Subcutaneous abdominal adipose tissue (tissue), 5 donors: ENCODE measurements at regions not wholly inside any gene's neighbourhood (a gene's known extent, or its start where the extent isn't known, plus 50 kb on each side); places are given as distances from the start of the nearest gene placed in this dataset.
"Not testable (repeated sequence)": the region's sequence is repeated elsewhere in the genome, so short reads cannot be mapped to it uniquely, and the experiment has no call there.

Experiments
- H3K27ac ChIP-seq: one replicate; pipeline ENCODE4 v1.7.0; 2013; ENCODE audit warnings: low read depth, mild to moderate bottlenecking, inconsistent platforms, low read length, moderate library complexity
- H3K27me3 ChIP-seq, 5 donors: one replicate each; pipeline ENCODE4 v1.7.0; 2013; ENCODE audit warnings: low read length in 5 of 5, inconsistent platforms in 1 of 5; ENCODE audit not compliant: control insufficient read depth in 5 of 5, insufficient read depth in 4 of 5
- H3K36me3 ChIP-seq, 5 donors: one replicate each; pipeline ENCODE4 v1.7.0; 2013; ENCODE audit warnings: low read length in 5 of 5; ENCODE audit not compliant: control insufficient read depth in 5 of 5, insufficient read depth in 5 of 5
- H3K4me1 ChIP-seq, 5 donors: one replicate each; pipeline ENCODE4 v1.7.0; 2013; ENCODE audit warnings: low read length in 5 of 5, mild to moderate bottlenecking in 3 of 5, moderate library complexity in 1 of 5; ENCODE audit not compliant: control insufficient read depth in 5 of 5, insufficient read depth in 5 of 5
- H3K4me3 ChIP-seq, 5 donors: one replicate each; pipeline ENCODE4 v1.7.0; 2013; ENCODE audit warnings: low read length in 5 of 5, low read depth in 1 of 5
- H3K9ac ChIP-seq, 5 donors: one replicate each; pipeline ENCODE4 v1.7.0; 2013; ENCODE audit warnings: low read length in 5 of 5, mild to moderate bottlenecking in 4 of 5, moderate library complexity in 3 of 5
- H3K9me3 ChIP-seq, 5 donors: one replicate each; pipeline ENCODE4 v1.7.0; 2013; ENCODE audit warnings: low read length in 5 of 5; ENCODE audit not compliant: control insufficient read depth in 5 of 5
- donor health status: healthy.
- donor health status: healthy.
- donor health status: healthy.
- donor health status: healthy.
- donor health status: healthy.

DNA sequence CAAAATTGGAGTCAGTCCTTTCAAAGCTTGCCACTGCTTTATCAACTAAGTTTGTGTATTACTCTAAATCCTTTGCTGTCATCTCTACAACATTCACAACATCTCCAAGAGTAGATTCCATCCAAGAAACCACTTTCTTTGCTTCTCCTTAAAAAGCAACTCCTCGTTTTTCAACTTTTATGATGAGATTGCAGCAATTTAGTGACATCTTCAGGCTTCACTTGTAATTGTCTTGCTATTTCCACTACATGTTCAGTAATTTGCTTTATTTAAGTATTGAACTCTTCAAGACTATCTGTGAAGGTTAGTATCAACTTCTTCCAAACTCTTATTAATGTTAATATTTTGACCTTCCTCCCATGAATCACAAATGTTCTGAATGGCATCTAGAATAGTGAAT is 747.9 kb downstream of the TMTC2 start:
- H3K27me3 ChIP-seq = no peaks in the 10 kb centered on the region
- no peak overlapping the region for H3K27ac ChIP-seq
- no peaks in the 10 kb centered on the region for H3K36me3 ChIP-seq
- H3K4me1 ChIP-seq = no peaks in the 10 kb centered on the region
- H3K9me3 ChIP-seq = no peaks in the 10 kb centered on the region
- no peak overlapping the region for H3K4me3 ChIP-seq
- H3K9ac ChIP-seq = no peak overlapping the region

DNA sequence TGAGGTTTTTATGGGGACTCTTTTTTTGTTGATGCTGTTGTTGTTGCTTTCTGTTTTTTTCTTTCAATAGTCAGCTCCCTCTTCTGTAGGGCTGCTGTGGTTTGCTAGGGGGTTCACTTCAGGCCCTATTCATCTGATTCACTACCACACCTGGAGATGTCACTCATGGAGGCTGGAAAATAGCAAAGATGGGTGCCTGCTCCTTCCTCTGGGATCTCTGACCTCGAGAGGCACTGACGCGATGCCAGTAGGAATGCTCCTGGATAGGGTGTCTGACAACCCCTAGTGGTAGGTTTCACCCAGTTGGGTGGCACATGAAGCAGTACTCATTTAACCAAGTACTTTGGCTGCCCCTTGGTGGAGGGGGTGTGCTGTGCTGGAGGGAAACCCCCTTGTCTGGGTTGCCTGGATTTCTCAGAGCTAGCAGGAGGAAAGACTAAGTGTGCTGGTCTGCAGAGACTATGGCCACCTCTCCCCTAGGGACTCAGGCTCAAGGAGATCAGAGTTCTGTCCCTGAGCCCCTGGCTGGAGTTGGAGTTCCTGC is 745.5 kb downstream of the TMTC2 start:
- no peak overlapping the region for H3K9ac ChIP-seq
- H3K4me3 ChIP-seq = no peak overlapping the region
- H3K27ac ChIP-seq = no peak overlapping the region
- H3K4me1 ChIP-seq = no peaks in the 10 kb centered on the region
- H3K9me3 ChIP-seq = peaks cover 0 to 3% (median 0%) of the 10 kb centered on the region in 5 donors
- no peaks in the 10 kb centered on the region for H3K27me3 ChIP-seq
- H3K36me3 ChIP-seq = no peaks in the 10 kb centered on the region

DNA sequence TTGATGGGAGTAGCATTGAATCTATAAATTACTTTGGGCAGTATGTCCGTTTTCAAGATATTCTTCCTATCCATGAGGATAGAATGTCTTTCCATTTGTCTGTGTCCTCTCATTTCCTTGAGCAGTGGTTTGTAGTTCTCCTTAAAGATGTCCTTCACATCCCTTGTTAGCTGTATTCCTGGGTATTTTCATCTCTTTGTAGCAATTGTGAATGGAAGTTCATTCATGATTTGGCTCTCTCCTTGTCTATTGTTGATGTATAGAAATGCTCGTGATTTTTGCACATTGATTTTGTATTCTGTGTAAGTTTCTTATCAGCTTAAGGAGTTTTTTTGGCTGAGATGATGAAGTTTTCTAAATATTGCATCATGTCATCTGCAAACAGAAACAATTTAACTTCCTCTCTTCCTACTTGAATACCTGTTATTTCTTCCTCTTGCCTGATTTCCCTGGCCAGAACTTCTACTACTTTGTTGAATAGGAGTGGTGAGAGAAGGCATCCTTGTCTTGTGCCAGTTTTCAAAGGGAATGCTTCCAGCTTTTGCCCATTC is 741.0 kb downstream of the TMTC2 start:
- H3K9ac ChIP-seq, H3K27me3 ChIP-seq, H3K27ac ChIP-seq, H3K4me3 ChIP-seq, H3K36me3 ChIP-seq, H3K9me3 ChIP-seq, H3K4me1 ChIP-seq: not testable (repeated sequence)

DNA sequence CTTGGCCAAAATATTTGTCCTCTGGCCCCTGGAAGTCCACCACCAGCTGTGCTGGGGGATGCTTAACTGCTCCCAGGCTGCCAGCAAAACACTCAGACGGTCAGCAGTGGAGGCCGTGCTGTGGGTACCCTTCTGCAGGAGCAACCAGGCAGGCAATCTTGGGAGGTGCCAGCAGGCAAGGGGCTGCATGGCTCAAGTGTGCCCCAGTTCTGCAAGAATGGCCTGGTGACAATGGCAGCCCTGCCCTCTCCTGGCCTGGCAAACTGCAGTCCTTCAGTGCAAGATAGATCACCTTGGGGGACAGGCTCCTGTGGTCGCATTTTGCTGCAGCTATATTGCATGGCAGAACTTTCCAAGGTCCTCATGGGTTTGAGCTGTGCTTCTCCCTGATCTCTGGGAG is 728.3 kb downstream of the TMTC2 start:
- H3K27ac ChIP-seq = no peak overlapping the region
- H3K36me3 ChIP-seq = no peaks in the 10 kb centered on the region

DNA sequence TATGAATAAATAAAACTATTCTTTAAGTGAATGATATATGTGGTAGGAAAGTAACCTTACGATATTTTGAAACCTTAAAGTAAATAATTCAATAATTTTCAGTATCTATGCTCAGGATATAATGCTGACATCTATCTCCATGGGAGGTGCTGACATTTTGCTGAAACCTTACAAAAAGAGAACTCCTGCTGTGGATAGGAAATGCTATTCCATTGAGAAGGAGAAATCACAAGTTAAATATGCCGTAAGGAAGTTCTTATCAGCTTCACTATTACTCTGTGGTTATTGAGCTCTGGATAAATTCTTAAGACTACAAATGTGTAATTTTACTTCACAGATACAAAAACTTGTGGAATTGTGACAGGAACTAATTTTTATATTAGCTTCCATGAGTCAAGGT is 722.1 kb downstream of the TMTC2 start:
- H3K9me3 ChIP-seq = peaks cover 0 to 2% (median 0%) of the 10 kb centered on the region in 5 donors
- H3K27me3 ChIP-seq = no peaks in the 10 kb centered on the region
- no peak overlapping the region for H3K4me3 ChIP-seq
- H3K9ac ChIP-seq = no peak overlapping the region
- no peak overlapping the region for H3K27ac ChIP-seq
- H3K36me3 ChIP-seq = no peaks in the 10 kb centered on the region
- no peaks in the 10 kb centered on the region for H3K4me1 ChIP-seq

More for the DNA sequence above, 728.3 kb downstream of the TMTC2 start:
- peaks cover 0 to 2% (median 0%) of the 10 kb centered on the region in 5 donors for H3K9me3 ChIP-seq
- no peaks in the 10 kb centered on the region for H3K27me3 ChIP-seq
- no peaks in the 10 kb centered on the region for H3K4me1 ChIP-seq
- no peak overlapping the region for H3K9ac ChIP-seq
- no peak overlapping the region for H3K4me3 ChIP-seq

DNA sequence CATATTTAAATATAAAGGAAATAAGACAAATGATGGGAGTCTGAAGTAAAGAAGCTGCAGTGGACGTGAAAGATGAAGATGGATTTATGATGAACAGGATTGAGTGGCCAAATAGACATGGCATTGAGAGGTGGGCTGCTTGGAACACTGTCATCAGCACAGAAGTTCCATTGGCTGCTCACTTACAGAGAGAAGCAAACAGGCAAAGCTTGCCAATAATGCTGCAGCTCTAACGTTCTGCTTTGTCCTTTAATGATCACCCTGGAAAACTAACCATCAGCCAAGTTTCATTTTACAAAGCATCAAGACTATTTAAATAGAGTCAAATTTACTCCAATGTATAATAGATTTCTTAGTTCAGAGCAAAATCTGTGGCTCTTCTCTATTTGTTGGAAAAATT is 721.4 kb downstream of the TMTC2 start:
- H3K9ac ChIP-seq = no peak overlapping the region
- H3K4me1 ChIP-seq = no peaks in the 10 kb centered on the region
- H3K27ac ChIP-seq = no peak overlapping the region
- H3K36me3 ChIP-seq = no peaks in the 10 kb centered on the region
- no peak overlapping the region for H3K4me3 ChIP-seq
- peaks cover 0 to 2% (median 0%) of the 10 kb centered on the region in 5 donors for H3K9me3 ChIP-seq
- no peaks in the 10 kb centered on the region for H3K27me3 ChIP-seq

DNA sequence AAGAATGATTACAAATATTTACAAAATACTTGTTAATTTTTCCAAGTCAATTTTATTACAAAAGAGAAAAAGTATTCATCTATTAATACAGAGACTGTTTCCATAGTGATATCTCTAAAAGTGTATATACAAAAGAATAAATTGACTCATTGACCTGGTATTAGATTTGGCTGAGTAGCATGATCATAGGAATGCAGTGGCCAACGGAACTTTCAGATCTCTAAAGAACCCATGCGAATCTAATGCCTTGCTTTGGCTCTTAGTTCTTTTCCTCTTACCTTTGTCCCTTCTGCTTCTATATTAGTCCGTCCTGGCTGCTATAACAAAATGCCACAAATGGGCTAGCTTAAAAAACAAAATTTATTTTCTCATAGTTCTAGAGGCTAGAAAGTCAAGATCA is 717.8 kb downstream of the TMTC2 start:
- H3K4me1 ChIP-seq = no peaks in the 10 kb centered on the region
- H3K9ac ChIP-seq = no peak overlapping the region
- H3K27me3 ChIP-seq = no peaks in the 10 kb centered on the region
- no peaks in the 10 kb centered on the region for H3K9me3 ChIP-seq
- no peaks in the 10 kb centered on the region for H3K36me3 ChIP-seq
- no peak overlapping the region for H3K27ac ChIP-seq
- no peak overlapping the region for H3K4me3 ChIP-seq

DNA sequence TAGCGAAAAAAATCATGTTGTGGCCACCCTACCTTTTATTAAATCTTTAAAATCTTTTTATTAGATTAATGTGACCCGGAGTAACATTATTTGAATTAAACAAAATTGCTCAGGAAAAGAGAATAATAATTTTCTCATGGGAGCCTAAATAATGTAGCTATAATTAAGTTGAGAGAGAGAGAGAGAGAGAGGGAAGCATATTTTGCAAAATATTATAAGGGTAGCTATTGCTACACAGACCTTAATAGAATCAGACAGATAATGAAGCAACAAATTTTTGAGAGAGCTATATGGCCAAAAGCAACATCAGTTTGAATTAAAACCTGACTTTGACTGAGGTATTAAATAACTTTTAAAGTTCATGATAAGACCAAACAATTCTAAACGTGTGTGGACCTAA is 703.5 kb downstream of the TMTC2 start:
- no peaks in the 10 kb centered on the region for H3K9me3 ChIP-seq
- H3K9ac ChIP-seq = no peak overlapping the region
- H3K27me3 ChIP-seq = peaks cover 0 to 4% (median 0%) of the 10 kb centered on the region in 5 donors
- H3K27ac ChIP-seq = no peak overlapping the region
- H3K36me3 ChIP-seq = no peaks in the 10 kb centered on the region
- no peak overlapping the region for H3K4me3 ChIP-seq
- no peaks in the 10 kb centered on the region for H3K4me1 ChIP-seq

DNA sequence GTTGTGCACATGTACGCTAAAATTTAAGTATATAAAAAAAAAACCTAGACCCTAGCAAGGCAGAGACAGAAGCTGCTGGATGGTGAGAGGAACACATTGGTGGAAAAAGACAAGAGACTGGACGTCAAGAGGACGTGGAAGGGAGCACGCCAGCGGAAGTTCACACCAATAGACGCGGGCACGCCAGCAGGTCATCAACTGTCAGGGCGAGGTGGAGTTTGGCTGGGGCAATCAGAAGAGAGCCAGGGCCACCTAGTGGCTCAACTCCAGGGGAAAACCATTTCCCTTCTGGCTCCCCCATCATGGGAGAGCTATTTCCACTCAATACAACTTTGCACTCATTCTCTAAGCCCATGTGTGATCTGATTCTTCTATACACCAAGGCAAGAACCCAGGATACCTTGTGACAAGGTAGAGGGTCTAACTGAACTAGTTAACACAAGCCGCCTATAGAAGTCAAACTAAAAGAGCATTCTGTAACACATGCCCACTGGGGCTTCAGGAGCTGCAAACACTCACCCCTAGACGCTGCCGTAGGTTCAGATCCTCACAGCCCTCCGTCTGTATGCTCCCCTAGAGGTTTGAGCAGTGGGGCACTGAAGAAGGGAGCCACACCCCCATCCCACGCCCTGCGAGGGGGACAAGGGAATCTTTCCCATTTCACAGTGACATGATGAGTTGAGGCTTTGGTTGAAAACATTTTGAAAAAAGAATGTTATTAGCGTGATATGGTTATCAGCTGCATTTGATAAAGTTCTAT is 702.7 kb downstream of the TMTC2 start:
- Histone ChIP-seq H3K9me3 (no peaks in the 10 kb centered on the region), H3K9ac (no peak overlapping the region), H3K4me1 (no peaks in the 10 kb centered on the region), H3K36me3 (no peaks in the 10 kb centered on the region), H3K27me3 (peaks cover 0 to 4% (median 0%) of the 10 kb centered on the region in 5 donors), H3K27ac (no peak overlapping the region), H3K4me3 (no peak overlapping the region)

DNA sequence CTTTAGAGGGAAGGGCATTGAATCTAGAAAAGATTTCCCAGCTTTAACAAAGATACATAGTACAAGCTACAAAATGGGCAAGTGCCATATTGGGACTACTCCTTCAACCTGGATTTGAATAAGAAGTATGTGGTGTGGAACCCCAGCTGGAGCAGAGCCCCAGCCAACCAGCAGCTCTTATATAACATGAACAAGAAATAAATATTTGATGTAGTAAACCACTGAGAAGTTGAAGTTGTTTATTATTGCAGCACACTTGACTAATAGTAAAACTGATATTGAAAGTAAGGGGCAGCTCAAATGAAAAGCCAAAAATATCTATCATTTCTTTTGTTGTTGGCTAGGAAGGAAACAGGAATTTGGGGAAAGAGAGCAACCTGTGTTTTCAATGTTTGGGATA is 701.8 kb downstream of the TMTC2 start:
- H3K4me1 ChIP-seq = no peaks in the 10 kb centered on the region
- peaks cover 0 to 4% (median 0%) of the 10 kb centered on the region in 5 donors for H3K27me3 ChIP-seq
- no peaks in the 10 kb centered on the region for H3K36me3 ChIP-seq
- no peak overlapping the region for H3K27ac ChIP-seq
- H3K4me3 ChIP-seq = no peak overlapping the region
- H3K9ac ChIP-seq = no peak overlapping the region
- H3K9me3 ChIP-seq = no peaks in the 10 kb centered on the region
